ENCODE measurements at regions not wholly inside any gene's neighbourhood (a gene's known extent, or its start where the extent isn't known, plus 50 kb on each side); places are given as distances from the start of the nearest gene placed in this dataset.
A peak's percentile ranks its signal among the peaks of the same experiment; 100 is the strongest.

- 83 to 98% (median 92%) methylated on average over 2 to 6 of the region's 6 CpGs for WGBS, 5 donors
- peaks cover 0 to 6% (median 2%) of the 10 kb centered on the region in 6 donors for H3K4me1 ChIP-seq
- no peak for DNase-seq
- H3K9me3 ChIP-seq: no peaks in the 10 kb centered on the region
- no peak overlapping the region for H3K27ac ChIP-seq
- peaks cover 0 to 18% (median 0%) of the 10 kb centered on the region in 7 donors for H3K27me3 ChIP-seq (replicated peaks in 1 of 7)
- intact Hi-C loops (cut with DNase I; ENCODE audit: low total_unique reads): no loop called here
- no peaks in the 10 kb centered on the region for H3K36me3 ChIP-seq
- no peak overlapping the region for H3K4me3 ChIP-seq
- TF ChIP-seq POLR2A (IDR thresholded peaks at IDR 0.05) (no peak), POLR2AphosphoS5 (IDR thresholded peaks at IDR 0.05) (no peak), CTCF (IDR thresholded peaks at IDR 0.05 in 8 of 11, conservative IDR thresholded peaks at IDR 0.05 in 3 of 11) (no peak)
Observed at GRCh38 chr13:30840515-30840914, 65.6 kb upstream of the MEDAG start.

GRCh38 chr13:30841154-30841553, 64.9 kb upstream of the MEDAG start:
- WGBS, 5 donors: 80 to 87% (median 85%) methylated on average over 5 of the region's 5 CpGs
- Histone ChIP-seq H3K27me3 (replicated peaks in 1 of 7) (peaks cover 0 to 11% (median 0%) of the 10 kb centered on the region in 7 donors), H3K4me3 (no peak overlapping the region), H3K27ac (no peak overlapping the region), H3K4me1 (peaks cover 0 to 13% (median 4%) of the 10 kb centered on the region in 6 donors), H3K9me3 (no peaks in the 10 kb centered on the region), H3K36me3 (no peaks in the 10 kb centered on the region)
- TF ChIP-seq POLR2A (IDR thresholded peaks at IDR 0.05) (no peak), CTCF (IDR thresholded peaks at IDR 0.05 in 8 of 11, conservative IDR thresholded peaks at IDR 0.05 in 3 of 11) (no peak), POLR2AphosphoS5 (IDR thresholded peaks at IDR 0.05) (no peak)
- intact Hi-C loops (cut with DNase I; ENCODE audit: low total_unique reads): no loop called here
- no peak for DNase-seq

- DNase-seq: no peak
- Histone ChIP-seq H3K27ac (no peak overlapping the region), H3K4me1 (peaks cover 0 to 14% (median 4%) of the 10 kb centered on the region in 6 donors), H3K27me3 (replicated peaks in 1 of 7) (no peaks in the 10 kb centered on the region), H3K9me3 (no peaks in the 10 kb centered on the region), H3K36me3 (no peaks in the 10 kb centered on the region), H3K4me3 (no peak overlapping the region)
- WGBS, 5 donors: 45 to 83% (median 68%) methylated on average over 4 of the region's 4 CpGs
- intact Hi-C loops (cut with DNase I; ENCODE audit: low total_unique reads): no loop called here
- TF ChIP-seq POLR2AphosphoS5 (IDR thresholded peaks at IDR 0.05): no peak
- TF ChIP-seq POLR2A (IDR thresholded peaks at IDR 0.05): no peak
- no peak for TF ChIP-seq CTCF (IDR thresholded peaks at IDR 0.05 in 8 of 11, conservative IDR thresholded peaks at IDR 0.05 in 3 of 11)
Observed at GRCh38 chr13:30843548-30843947, 62.5 kb upstream of the MEDAG start.

GRCh38 chr13:30844548-30845296, 61.3 kb upstream of the MEDAG start:
- Histone ChIP-seq H3K36me3 (no peaks in the 10 kb centered on the region), H3K4me3 (no peak overlapping the region), H3K27me3 (replicated peaks in 1 of 7) (no peaks in the 10 kb centered on the region), H3K27ac (no peak overlapping the region), H3K4me1 (peaks cover 0 to 14% (median 4%) of the 10 kb centered on the region in 6 donors), H3K9me3 (no peaks in the 10 kb centered on the region)
- DNase-seq: no peak
- 82 to 99% (median 95%) methylated on average over 6 of the region's 6 CpGs for WGBS, 5 donors
- intact Hi-C loops (cut with DNase I; ENCODE audit: low total_unique reads): no loop called here
- TF ChIP-seq CTCF (IDR thresholded peaks at IDR 0.05 in 8 of 11, conservative IDR thresholded peaks at IDR 0.05 in 3 of 11): peak in 1 of 11 experiments; percentile 19
- no peak for TF ChIP-seq POLR2A (IDR thresholded peaks at IDR 0.05)
- TF ChIP-seq POLR2AphosphoS5 (IDR thresholded peaks at IDR 0.05): no peak

All from spleen (tissue), 11 donors.